ENCODE measurements at regions not wholly inside any gene's neighbourhood (a gene's known extent, or its start where the extent isn't known, plus 50 kb on each side); places are given as distances from the start of the nearest gene placed in this dataset.

GRCh38 chr3:177904621-177905020 lies 631.6 kb upstream of the KCNMB2 start:
- TF ChIP-seq POLR2A (IDR thresholded peaks at IDR 0.05) (no peak), CTCF (IDR thresholded peaks at IDR 0.05) (no peak)

Data from heart left ventricle (tissue), 13 donors.